A549 (cell line): ENCODE measurements at regions not wholly inside any gene's neighbourhood (a gene's known extent, or its start where the extent isn't known, plus 50 kb on each side); places are given as distances from the start of the nearest gene placed in this dataset.

Source experiments
- EP300 ChIP-seq, 2 experiments: fragments of >200 bp; sonication (Bioruptor Twin); formaldehyde crosslinking; IDR thresholded peaks; 2 replicates in 1 of 2; 3 replicates in 1 of 2; pipeline ENCODE4 v1.6.1; 2016 to 2017
- ESRRA ChIP-seq: fragments of 150-350 bp; IDR thresholded peaks from 2 replicates; pipeline ENCODE4 v1.6.1; 2014; ENCODE audit warnings: mild to moderate bottlenecking, low read length, borderline replicate concordance
- FOSL2 ChIP-seq, 2 experiments: fragments of 450-650 bp in 1 of 2; fragments of >200 bp in 1 of 2; sonication (Bioruptor Twin) in 1 of 2; formaldehyde crosslinking; IDR thresholded peaks; 2 replicates each; pipeline versions ENCODE4 v1.5.0 to v1.6.1; 2016 to 2020; ENCODE audit warnings: mild to moderate bottlenecking in 1 of 2, moderate library complexity in 1 of 2
- MAZ ChIP-seq: fragments of 150-350 bp; IDR thresholded peaks from 2 replicates; pipeline ENCODE4 v1.6.1; 2014; ENCODE audit warnings: antibody characterized with exemption, low read depth, low read length, borderline replicate concordance
- SREBF2 ChIP-seq: fragments of 450-650 bp; IDR thresholded peaks from 2 replicates; pipeline ENCODE4 v1.6.1; 2014; ENCODE audit warnings: mild to moderate bottlenecking, moderate library complexity
- ZC3H11A ChIP-seq: fragments of 450-650 bp; IDR thresholded peaks from 2 replicates; pipeline ENCODE4 v1.6.1; 2014; ENCODE audit warnings: antibody characterized with exemption, mild to moderate bottlenecking
- TF ChIP-seq, protein P1 (sequence below): fragments of >200 bp; sonication (Bioruptor Twin); formaldehyde crosslinking; IDR thresholded peaks from 3 replicates; pipeline ENCODE4 v1.5.1; 2016
- TF ChIP-seq, protein P2 (sequence below): fragments of 150-350 bp; IDR thresholded peaks from 2 replicates; pipeline ENCODE4 v1.6.1; 2014; ENCODE audit warnings: low read depth, mild to moderate bottlenecking, low read length

DNA sequence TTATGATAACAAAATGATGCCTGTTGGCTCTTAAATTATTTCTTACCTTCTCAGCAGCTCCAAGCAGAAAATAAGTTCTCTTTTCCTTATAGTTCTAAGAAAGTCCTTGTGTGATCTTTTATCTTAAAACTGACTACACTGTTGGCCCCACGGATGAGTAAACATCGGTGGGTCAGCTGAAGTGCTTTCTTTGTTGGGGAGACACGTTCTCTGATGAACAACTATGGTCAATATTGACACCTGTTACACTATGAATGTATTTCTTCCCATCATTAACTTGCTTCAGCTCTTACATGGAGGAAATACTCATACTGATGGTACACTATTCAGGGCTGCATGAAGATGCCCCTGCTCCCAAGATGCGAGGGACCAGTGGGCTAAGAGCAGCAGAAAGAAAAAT is 110.8 kb upstream of the EEA1 start:
- TF ChIP-seq EP300 (IDR thresholded peaks at IDR 0.05) (no peak), SREBF2 (no peak), FOSL2 (IDR thresholded peaks at IDR 0.05) (no peak), FOSL2 (CRISPR knock-in tag; IDR thresholded peaks at IDR 0.05) (no peak), ZC3H11A (no peak), MAZ (no peak), ESRRA (no peak)
- TF ChIP-seq, protein P1, sequence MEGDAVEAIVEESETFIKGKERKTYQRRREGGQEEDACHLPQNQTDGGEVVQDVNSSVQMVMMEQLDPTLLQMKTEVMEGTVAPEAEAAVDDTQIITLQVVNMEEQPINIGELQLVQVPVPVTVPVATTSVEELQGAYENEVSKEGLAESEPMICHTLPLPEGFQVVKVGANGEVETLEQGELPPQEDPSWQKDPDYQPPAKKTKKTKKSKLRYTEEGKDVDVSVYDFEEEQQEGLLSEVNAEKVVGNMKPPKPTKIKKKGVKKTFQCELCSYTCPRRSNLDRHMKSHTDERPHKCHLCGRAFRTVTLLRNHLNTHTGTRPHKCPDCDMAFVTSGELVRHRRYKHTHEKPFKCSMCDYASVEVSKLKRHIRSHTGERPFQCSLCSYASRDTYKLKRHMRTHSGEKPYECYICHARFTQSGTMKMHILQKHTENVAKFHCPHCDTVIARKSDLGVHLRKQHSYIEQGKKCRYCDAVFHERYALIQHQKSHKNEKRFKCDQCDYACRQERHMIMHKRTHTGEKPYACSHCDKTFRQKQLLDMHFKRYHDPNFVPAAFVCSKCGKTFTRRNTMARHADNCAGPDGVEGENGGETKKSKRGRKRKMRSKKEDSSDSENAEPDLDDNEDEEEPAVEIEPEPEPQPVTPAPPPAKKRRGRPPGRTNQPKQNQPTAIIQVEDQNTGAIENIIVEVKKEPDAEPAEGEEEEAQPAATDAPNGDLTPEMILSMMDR: no peak
- TF ChIP-seq, protein P2, sequence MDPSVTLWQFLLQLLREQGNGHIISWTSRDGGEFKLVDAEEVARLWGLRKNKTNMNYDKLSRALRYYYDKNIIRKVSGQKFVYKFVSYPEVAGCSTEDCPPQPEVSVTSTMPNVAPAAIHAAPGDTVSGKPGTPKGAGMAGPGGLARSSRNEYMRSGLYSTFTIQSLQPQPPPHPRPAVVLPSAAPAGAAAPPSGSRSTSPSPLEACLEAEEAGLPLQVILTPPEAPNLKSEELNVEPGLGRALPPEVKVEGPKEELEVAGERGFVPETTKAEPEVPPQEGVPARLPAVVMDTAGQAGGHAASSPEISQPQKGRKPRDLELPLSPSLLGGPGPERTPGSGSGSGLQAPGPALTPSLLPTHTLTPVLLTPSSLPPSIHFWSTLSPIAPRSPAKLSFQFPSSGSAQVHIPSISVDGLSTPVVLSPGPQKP: no peak
